ENCODE measurements at regions not wholly inside any gene's neighbourhood (a gene's known extent, or its start where the extent isn't known, plus 50 kb on each side); places are given as distances from the start of the nearest gene placed in this dataset.

DNA sequence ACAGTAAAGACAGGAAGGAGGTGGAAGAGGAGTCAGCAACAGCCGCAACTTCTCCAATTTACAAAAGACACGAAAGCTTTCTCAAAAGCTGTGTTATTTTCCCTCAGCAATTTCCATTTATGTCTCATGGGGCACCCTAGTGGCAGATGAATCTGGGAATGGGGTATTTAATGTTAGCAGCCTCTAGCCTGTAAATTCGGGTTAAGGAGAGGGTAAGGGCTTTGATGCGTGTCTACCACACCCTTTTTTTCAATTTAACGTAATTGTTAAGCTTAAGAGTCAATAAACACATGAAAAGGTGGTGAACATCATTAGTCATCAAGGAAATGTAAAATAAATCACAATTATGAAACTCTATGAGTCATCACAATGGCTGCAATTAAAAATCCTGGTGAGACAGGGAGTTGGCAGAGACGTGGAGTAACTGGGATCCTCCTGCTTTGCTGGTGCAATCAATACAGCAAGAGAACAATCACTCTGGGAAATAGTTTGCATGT, 986.4 kb downstream of the AACS start:
- TF ChIP-seq, protein P1, sequence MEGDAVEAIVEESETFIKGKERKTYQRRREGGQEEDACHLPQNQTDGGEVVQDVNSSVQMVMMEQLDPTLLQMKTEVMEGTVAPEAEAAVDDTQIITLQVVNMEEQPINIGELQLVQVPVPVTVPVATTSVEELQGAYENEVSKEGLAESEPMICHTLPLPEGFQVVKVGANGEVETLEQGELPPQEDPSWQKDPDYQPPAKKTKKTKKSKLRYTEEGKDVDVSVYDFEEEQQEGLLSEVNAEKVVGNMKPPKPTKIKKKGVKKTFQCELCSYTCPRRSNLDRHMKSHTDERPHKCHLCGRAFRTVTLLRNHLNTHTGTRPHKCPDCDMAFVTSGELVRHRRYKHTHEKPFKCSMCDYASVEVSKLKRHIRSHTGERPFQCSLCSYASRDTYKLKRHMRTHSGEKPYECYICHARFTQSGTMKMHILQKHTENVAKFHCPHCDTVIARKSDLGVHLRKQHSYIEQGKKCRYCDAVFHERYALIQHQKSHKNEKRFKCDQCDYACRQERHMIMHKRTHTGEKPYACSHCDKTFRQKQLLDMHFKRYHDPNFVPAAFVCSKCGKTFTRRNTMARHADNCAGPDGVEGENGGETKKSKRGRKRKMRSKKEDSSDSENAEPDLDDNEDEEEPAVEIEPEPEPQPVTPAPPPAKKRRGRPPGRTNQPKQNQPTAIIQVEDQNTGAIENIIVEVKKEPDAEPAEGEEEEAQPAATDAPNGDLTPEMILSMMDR (IDR thresholded peaks at IDR 0.05), result no peak
- TF ChIP-seq ZFX (IDR thresholded peaks at IDR 0.05; ENCODE audit: borderline replicate concordance), result no peak
